K562 (cell line): ENCODE measurements at regions not wholly inside any gene's neighbourhood (a gene's known extent, or its start where the extent isn't known, plus 50 kb on each side); places are given as distances from the start of the nearest gene placed in this dataset.
"Not testable (repeated sequence)": the region's sequence is repeated elsewhere in the genome, so short reads cannot be mapped to it uniquely, and the experiment has no call there.

Experiments
- ATAC-seq: fragments of 200-7000 bp; cut with Tn5 transposase; 3 replicates; pipeline ENCODE4 v1.9.1; 2020; ENCODE audit warnings: moderate library complexity
- BruUV-seq: library from RNA; stranded (reverse); fragments of 400-500 nt; replicated peaks from 2 replicates; lab custom pipeline; 2021; lab: Mats Ljungman, UMichigan
- CTCF ChIA-PET: fragments of 300-600 bp; formaldehyde crosslinking; extraction: SDS; loops from one replicate; lab custom pipeline; 2021; ENCODE audit warnings: low intra/inter-chr PET ratio; lab: Yijun Ruan, JAX
- POLR2A ChIA-PET: fragments of 300-600, 350-650 bp; sonication (Branson Sonifier 250); formaldehyde crosslinking; extraction: SDS; loops from one replicate; lab custom pipeline; 2021; ENCODE audit warnings: antibody characterized with exemption, inconsistent platforms; lab: Yijun Ruan, JAX
- DNase-seq, 4 experiments: peaks; one replicate each; pipeline versions ENCODE4 v3.0.0 to v3.0.0-alpha.2; 2011 to 2018; ENCODE audit warnings: low spot score in 3 of 4, mixed read lengths in 3 of 4; ENCODE audit errors: extremely low read depth in 1 of 4
- FAIRE-seq: peaks from 2 replicates; lab custom pipeline; 2011; peaks lifted over from hg19 to GRCh38; lab: Jason Lieb, UNC
- H2AFZ ChIP-seq: 2 replicates; pipeline ENCODE4 v1.6.0; 2011; ENCODE audit warnings: low read depth, low read length, control low read depth, inconsistent platforms
- H3K27ac ChIP-seq: fragments of 200-600 bp; 3 replicates; pipeline ENCODE4 v1.8.0; 2011; ENCODE audit warnings: low read depth, mild to moderate bottlenecking, control low read depth, inconsistent platforms, low read length, moderate library complexity, mixed read lengths; ENCODE audit errors: extremely low read depth
- H3K27me3 ChIP-seq, 2 experiments: fragments of 300-600 bp in 1 of 2; 2 replicates in 1 of 2; 3 replicates in 1 of 2; pipeline versions ENCODE4 v1.6.0 to v1.8.0; 2011; ENCODE audit warnings: inconsistent platforms in 2 of 2, low read length in 2 of 2, mild to moderate bottlenecking in 1 of 2, mixed read lengths in 1 of 2, moderate library complexity in 1 of 2; ENCODE audit not compliant: control insufficient read depth in 2 of 2, insufficient read depth in 2 of 2
- H3K36me3 ChIP-seq: fragments of 300-600 bp; 3 replicates; pipeline ENCODE4 v1.8.0; 2011; ENCODE audit warnings: mild to moderate bottlenecking, low read length, inconsistent platforms; ENCODE audit not compliant: control insufficient read depth, insufficient read depth
- H3K4me1 ChIP-seq, 2 experiments: fragments of 200-600 bp in 1 of 2; replicated peaks in 1 of 2; 2 replicates in 1 of 2; 3 replicates in 1 of 2; pipeline versions ENCODE4 v1.5.1 to v1.8.0; 2011; ENCODE audit warnings: inconsistent platforms in 2 of 2, low read length in 2 of 2, mild to moderate bottlenecking in 1 of 2, mixed read lengths in 1 of 2, moderate library complexity in 1 of 2; ENCODE audit not compliant: control insufficient read depth in 2 of 2, insufficient read depth in 2 of 2
- H3K4me2 ChIP-seq: 2 replicates; pipeline ENCODE4 v1.6.1; 2011; ENCODE audit warnings: low read length, control low read depth, inconsistent platforms, mixed read lengths; ENCODE audit not compliant: insufficient read depth
- H3K4me3 ChIP-seq: fragments of 200-600 bp; sonication (generic), shearing (Covaris generic); 2 replicates; pipeline ENCODE4 v1.5.1; 2016; ENCODE audit warnings: control low read depth, inconsistent platforms
- H3K79me2 ChIP-seq: fragments of 200-600 bp; 3 replicates; pipeline ENCODE4 v1.8.0; 2011; ENCODE audit warnings: low read length, inconsistent platforms; ENCODE audit not compliant: control insufficient read depth, insufficient read depth
- H3K9ac ChIP-seq, 2 experiments: 2 replicates each; pipeline versions ENCODE4 v1.6.0 to v1.6.1; 2011; ENCODE audit warnings: low read depth in 2 of 2, low read length in 2 of 2, control low read depth in 1 of 2, inconsistent platforms in 1 of 2, mild to moderate bottlenecking in 1 of 2, mixed read lengths in 1 of 2; ENCODE audit not compliant: insufficient read depth in 1 of 2
- H3K9me1 ChIP-seq: one replicate; pipeline ENCODE4 v1.6.0; 2011; ENCODE audit warnings: inconsistent platforms, mild to moderate bottlenecking, low read length, moderate library complexity; ENCODE audit not compliant: control insufficient read depth, insufficient read depth
- H3K9me3 ChIP-seq: replicated peaks from 2 replicates; pipeline ENCODE4 v1.5.1; 2011; ENCODE audit warnings: low read depth, low read length, inconsistent platforms; ENCODE audit not compliant: control insufficient read depth, insufficient read depth
- H4K20me1 ChIP-seq: replicated peaks from 2 replicates; pipeline ENCODE4 v1.6.1; 2011; ENCODE audit warnings: low read length, inconsistent platforms, mixed read lengths; ENCODE audit not compliant: control insufficient read depth, insufficient read depth
- EHMT2 ChIP-seq: fragments of 450-650 bp; IDR thresholded peaks from 2 replicates; pipeline ENCODE4 v1.6.1; 2018; ENCODE audit warnings: antibody characterized with exemption
- GTF2F1 ChIP-seq: IDR thresholded peaks from 2 replicates; pipeline ENCODE4 v1.6.1; 2011; ENCODE audit warnings: low read depth, low read length, improper control_type of control experiment
- TRIM28 ChIP-seq: fragments of 450-650 bp; IDR thresholded peaks from 2 replicates; pipeline ENCODE4 v1.6.1; 2017
- TSHZ1 ChIP-seq: fragments of 250-450 bp; sonication (Bioruptor Pico); IDR thresholded peaks from 2 replicates; pipeline ENCODE4 v1.4.0; 2020; ENCODE audit warnings: mild to moderate bottlenecking, moderate library complexity
- WGBS: fragments of 100-300 bp; shearing (Covaris generic); methylation state at CpG from one replicate; pipeline ENCODE4 v1.1.6; 2016; ENCODE audit warnings: low coverage, mixed read lengths; ENCODE audit not compliant: insufficient coverage; ENCODE audit errors: missing lambda C conversion rate; 5-methylcytosine and 5-hydroxymethylcytosine counted together
- in situ Hi-C: fragments of 300-500 bp; cut with MboI; formaldehyde crosslinking; loops from 4 replicates; pipeline ENCODE4 v1.15.0; 2018; ENCODE audit warnings: inconsistent platforms, mixed read lengths
- intact Hi-C: fragments of 100-400 bp; cut with micrococcal nuclease; formaldehyde crosslinking; loops from 2 replicates; pipeline ENCODE4 v1.14.2; 2022

- TF ChIP-seq TSHZ1 (CRISPR knock-in tag) (no peak), TRIM28 (no peak), GTF2F1 (no peak), EHMT2 (no peak)
Observed at GRCh38 chr22:48498526-48499331, 1328.9 kb downstream of the BRD1 start (continued).

- H3K79me2 ChIP-seq, H3K4me1 ChIP-seq, H2AFZ ChIP-seq, POLR2A ChIA-PET, BruUV-seq, DNase-seq, CTCF ChIA-PET, H3K9ac ChIP-seq, intact Hi-C loops, ATAC-seq, H3K4me2 ChIP-seq, FAIRE-seq, H3K27ac ChIP-seq, H3K9me1 ChIP-seq, H4K20me1 ChIP-seq, H3K4me3 ChIP-seq, H3K36me3 ChIP-seq, H3K9me3 ChIP-seq: not testable (repeated sequence)
- WGBS: 0% methylated on average over 1 of the region's 16 CpGs
- in situ Hi-C loops: loop anchor here (25.0 kb wide), 1 partner anchor 911 kb away; no protein-coding TSS in a partner anchor
- peaks cover 2 to 26% of the 10 kb centered on the region in 2 experiments; a peak in 3 of 5 replicates for H3K27me3 ChIP-seq
Observed at GRCh38 chr22:48497743-48498520, 1329.7 kb downstream of the BRD1 start.
